Ishikawa (cell line): ENCODE measurements at regions not wholly inside any gene's neighbourhood (a gene's known extent, or its start where the extent isn't known, plus 50 kb on each side); places are given as distances from the start of the nearest gene placed in this dataset.

Source experiments
- CREB1 ChIP-seq: IDR thresholded peaks from 2 replicates; pipeline ENCODE4 v1.6.1; 2012; ENCODE audit warnings: low read depth
- EP300 ChIP-seq: IDR thresholded peaks from 2 replicates; pipeline ENCODE4 v1.6.1; 2012; ENCODE audit warnings: borderline replicate concordance
- RAD21 ChIP-seq: IDR thresholded peaks from 2 replicates; pipeline ENCODE4 v1.6.1; 2012; ENCODE audit warnings: low read depth
- TAF1 ChIP-seq: IDR thresholded peaks from 2 replicates; pipeline ENCODE4 v1.6.1; 2012; ENCODE audit warnings: low read depth, mild to moderate bottlenecking
- TCF12 ChIP-seq: IDR thresholded peaks from 2 replicates; pipeline ENCODE4 v1.6.1; 2012; ENCODE audit warnings: low read depth
- YY1 ChIP-seq: IDR thresholded peaks from 2 replicates; pipeline ENCODE4 v1.6.1; 2012; ENCODE audit warnings: low read depth
- ZBTB7A ChIP-seq: IDR thresholded peaks from 2 replicates; pipeline ENCODE4 v1.6.1; 2012; ENCODE audit warnings: low read depth
- TF ChIP-seq, protein P1 (sequence below): IDR thresholded peaks from 2 replicates; pipeline ENCODE4 v1.6.1; 2012; ENCODE audit warnings: low read depth, mild to moderate bottlenecking
- TF ChIP-seq, protein P2 (sequence below): IDR thresholded peaks from 2 replicates; pipeline ENCODE4 v1.6.1; 2012

DNA sequence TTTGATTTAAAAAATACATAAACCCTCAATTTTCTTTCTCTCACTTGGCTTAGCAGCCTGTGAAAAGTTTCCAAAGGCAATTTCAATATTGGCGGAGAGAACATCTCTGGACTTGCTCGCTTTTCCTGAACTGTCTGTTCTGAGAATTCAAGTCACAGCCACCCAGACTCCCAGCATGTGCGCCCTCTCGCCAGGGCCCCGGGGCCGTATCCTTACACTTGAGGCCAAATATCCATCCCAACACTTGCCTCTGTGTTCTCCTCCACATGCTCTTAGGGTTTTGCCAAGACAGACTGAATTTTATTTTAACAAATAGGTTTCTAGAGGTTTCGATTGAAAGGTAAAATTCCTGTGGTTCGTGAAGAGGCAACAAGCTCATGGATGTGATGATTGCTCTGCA, 111.5 kb upstream of the GPR26 start:
- TF ChIP-seq EP300 (no peak), YY1 (no peak), RAD21 (no peak), TAF1 (no peak), CREB1 (no peak), ZBTB7A (no peak), TCF12 (no peak)
- TF ChIP-seq, protein P1, sequence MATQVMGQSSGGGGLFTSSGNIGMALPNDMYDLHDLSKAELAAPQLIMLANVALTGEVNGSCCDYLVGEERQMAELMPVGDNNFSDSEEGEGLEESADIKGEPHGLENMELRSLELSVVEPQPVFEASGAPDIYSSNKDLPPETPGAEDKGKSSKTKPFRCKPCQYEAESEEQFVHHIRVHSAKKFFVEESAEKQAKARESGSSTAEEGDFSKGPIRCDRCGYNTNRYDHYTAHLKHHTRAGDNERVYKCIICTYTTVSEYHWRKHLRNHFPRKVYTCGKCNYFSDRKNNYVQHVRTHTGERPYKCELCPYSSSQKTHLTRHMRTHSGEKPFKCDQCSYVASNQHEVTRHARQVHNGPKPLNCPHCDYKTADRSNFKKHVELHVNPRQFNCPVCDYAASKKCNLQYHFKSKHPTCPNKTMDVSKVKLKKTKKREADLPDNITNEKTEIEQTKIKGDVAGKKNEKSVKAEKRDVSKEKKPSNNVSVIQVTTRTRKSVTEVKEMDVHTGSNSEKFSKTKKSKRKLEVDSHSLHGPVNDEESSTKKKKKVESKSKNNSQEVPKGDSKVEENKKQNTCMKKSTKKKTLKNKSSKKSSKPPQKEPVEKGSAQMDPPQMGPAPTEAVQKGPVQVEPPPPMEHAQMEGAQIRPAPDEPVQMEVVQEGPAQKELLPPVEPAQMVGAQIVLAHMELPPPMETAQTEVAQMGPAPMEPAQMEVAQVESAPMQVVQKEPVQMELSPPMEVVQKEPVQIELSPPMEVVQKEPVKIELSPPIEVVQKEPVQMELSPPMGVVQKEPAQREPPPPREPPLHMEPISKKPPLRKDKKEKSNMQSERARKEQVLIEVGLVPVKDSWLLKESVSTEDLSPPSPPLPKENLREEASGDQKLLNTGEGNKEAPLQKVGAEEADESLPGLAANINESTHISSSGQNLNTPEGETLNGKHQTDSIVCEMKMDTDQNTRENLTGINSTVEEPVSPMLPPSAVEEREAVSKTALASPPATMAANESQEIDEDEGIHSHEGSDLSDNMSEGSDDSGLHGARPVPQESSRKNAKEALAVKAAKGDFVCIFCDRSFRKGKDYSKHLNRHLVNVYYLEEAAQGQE: no peak
- TF ChIP-seq, protein P2, sequence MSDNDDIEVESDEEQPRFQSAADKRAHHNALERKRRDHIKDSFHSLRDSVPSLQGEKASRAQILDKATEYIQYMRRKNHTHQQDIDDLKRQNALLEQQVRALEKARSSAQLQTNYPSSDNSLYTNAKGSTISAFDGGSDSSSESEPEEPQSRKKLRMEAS: no peak
